Islet precursor cell (in vitro differentiated cells): ENCODE measurements at regions not wholly inside any gene's neighbourhood (a gene's known extent, or its start where the extent isn't known, plus 50 kb on each side); places are given as distances from the start of the nearest gene placed in this dataset.

Experiments used
- DNase-seq: peaks from one replicate; pipeline ENCODE4 v3.0.0-alpha.2; 2018

- no peak for DNase-seq
These were observed 350.0 kb downstream of the AKAIN1 start for GRCh38 chr18:4847056-4847455.

GRCh38 chr18:4844320-4844719, 352.7 kb downstream of the AKAIN1 start:
- DNase-seq, result no peak

GRCh38 chr18:4843771-4844170, 353.3 kb downstream of the AKAIN1 start:
- DNase-seq, result no peak

GRCh38 chr18:4842751-4843150, 354.3 kb downstream of the AKAIN1 start:
- DNase-seq, result no peak

GRCh38 chr18:4842287-4842686, 354.8 kb downstream of the AKAIN1 start:
- no peak for DNase-seq

GRCh38 chr18:4839639-4840038, 357.4 kb downstream of the AKAIN1 start:
- no peak for DNase-seq

- no peak for DNase-seq
These were observed 360.9 kb downstream of the AKAIN1 start for GRCh38 chr18:4836141-4836540.

GRCh38 chr18:4831791-4832375, 365.2 kb downstream of the AKAIN1 start:
- DNase-seq, result no peak

- DNase-seq, result no peak
These were observed 365.9 kb downstream of the AKAIN1 start for GRCh38 chr18:4831127-4831526.

- DNase-seq, result no peak
These were observed 368.0 kb upstream of the DLGAP1 start for GRCh38 chr18:4823091-4823490.

- no peak for DNase-seq
These were observed 366.7 kb upstream of the DLGAP1 start for GRCh38 chr18:4821801-4822200.

- no peak for DNase-seq
These were observed 362.6 kb upstream of the DLGAP1 start for GRCh38 chr18:4817665-4818064.

GRCh38 chr18:4813708-4814107, 358.6 kb upstream of the DLGAP1 start:
- no peak for DNase-seq

- DNase-seq, result no peak
These were observed 353.8 kb upstream of the DLGAP1 start for GRCh38 chr18:4808891-4809290.

- DNase-seq, result no peak
These were observed 352.6 kb upstream of the DLGAP1 start for GRCh38 chr18:4807604-4808293.

- no peak for DNase-seq
These were observed 351.2 kb upstream of the DLGAP1 start for GRCh38 chr18:4806331-4806730.

- no peak for DNase-seq
These were observed 347.2 kb upstream of the DLGAP1 start for GRCh38 chr18:4802296-4802695.

- DNase-seq, result no peak
These were observed 346.0 kb upstream of the DLGAP1 start for GRCh38 chr18:4801151-4801550.

GRCh38 chr18:4797002-4797685, 342.0 kb upstream of the DLGAP1 start:
- DNase-seq, result no peak

- DNase-seq, result no peak
These were observed 334.4 kb upstream of the DLGAP1 start for GRCh38 chr18:4789506-4789905.

GRCh38 chr18:4781873-4782272, 326.8 kb upstream of the DLGAP1 start:
- no peak for DNase-seq

GRCh38 chr18:4765401-4765800, 310.3 kb upstream of the DLGAP1 start:
- DNase-seq, result no peak

- DNase-seq, result no peak
These were observed 307.2 kb upstream of the DLGAP1 start for GRCh38 chr18:4762330-4762729.

GRCh38 chr18:4758980-4759379, 303.9 kb upstream of the DLGAP1 start:
- DNase-seq, result peak; percentile 83
